ENCODE measurements at regions not wholly inside any gene's neighbourhood (a gene's known extent, or its start where the extent isn't known, plus 50 kb on each side); places are given as distances from the start of the nearest gene placed in this dataset.

GRCh38 chr20:60968853-60969720, 283.0 kb upstream of the CDH4 start:
- Histone ChIP-seq H3K79me2 (ENCODE audit: low read length) (no peaks in the 10 kb centered on the region), H3K36me3 (ENCODE audit: low read depth, low read length) (no peaks in the 10 kb centered on the region), H2AFZ (ENCODE audit: low read length) (no peak overlapping the region), H3K9ac (ENCODE audit: low read length) (no peak overlapping the region), H3K27me3 (ENCODE audit: low read length) (no peaks in the 10 kb centered on the region), H3K27ac (ENCODE audit: low read length) (no peak overlapping the region), H3K9me2 (replicated peaks; ENCODE audit: low read length) (no peaks in the 10 kb centered on the region), H3K9me3 (ENCODE audit: low read length) (0 out of 2 replicates have a peak, but pooled peaks cover 14% of the 10 kb centered on the region), H3K4me2 (ENCODE audit: low read length) (no peak overlapping the region), H3F3A (ENCODE audit: low read length, unreplicated experiment) (no peaks in the 10 kb centered on the region), H3K4me3 (ENCODE audit: low read length) (no peak overlapping the region), H3K4me1 (ENCODE audit: insufficient read depth, low read length) (no peaks in the 10 kb centered on the region), H4K20me1 (ENCODE audit: low read length) (no peaks in the 10 kb centered on the region)
- ChIA-PET POLR2A (ENCODE audit: unreplicated experiment) (no interaction called here), CTCF (no interaction called here)
- ATAC-seq: no peak
- intact Hi-C loops (cut with micrococcal nuclease): no loop called here
- TF ChIP-seq, protein P1, sequence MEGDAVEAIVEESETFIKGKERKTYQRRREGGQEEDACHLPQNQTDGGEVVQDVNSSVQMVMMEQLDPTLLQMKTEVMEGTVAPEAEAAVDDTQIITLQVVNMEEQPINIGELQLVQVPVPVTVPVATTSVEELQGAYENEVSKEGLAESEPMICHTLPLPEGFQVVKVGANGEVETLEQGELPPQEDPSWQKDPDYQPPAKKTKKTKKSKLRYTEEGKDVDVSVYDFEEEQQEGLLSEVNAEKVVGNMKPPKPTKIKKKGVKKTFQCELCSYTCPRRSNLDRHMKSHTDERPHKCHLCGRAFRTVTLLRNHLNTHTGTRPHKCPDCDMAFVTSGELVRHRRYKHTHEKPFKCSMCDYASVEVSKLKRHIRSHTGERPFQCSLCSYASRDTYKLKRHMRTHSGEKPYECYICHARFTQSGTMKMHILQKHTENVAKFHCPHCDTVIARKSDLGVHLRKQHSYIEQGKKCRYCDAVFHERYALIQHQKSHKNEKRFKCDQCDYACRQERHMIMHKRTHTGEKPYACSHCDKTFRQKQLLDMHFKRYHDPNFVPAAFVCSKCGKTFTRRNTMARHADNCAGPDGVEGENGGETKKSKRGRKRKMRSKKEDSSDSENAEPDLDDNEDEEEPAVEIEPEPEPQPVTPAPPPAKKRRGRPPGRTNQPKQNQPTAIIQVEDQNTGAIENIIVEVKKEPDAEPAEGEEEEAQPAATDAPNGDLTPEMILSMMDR (conservative IDR thresholded peaks at IDR 0.05; ENCODE audit: low read depth, low read length): no peak
- TF ChIP-seq EZH2 (IDR thresholded peaks at IDR 0.05; ENCODE audit: low read length, unreplicated experiment) (no peak), EZH2phosphoT487 (IDR thresholded peaks at IDR 0.05; ENCODE audit: borderline replicate concordance, low read length) (no peak)
- BruUV-seq (replicated peaks): no TSS peak
- DNase-seq: no peak

- Histone ChIP-seq H3K4me3 (ENCODE audit: low read length) (no peak overlapping the region), H3K27me3 (ENCODE audit: low read length) (no peaks in the 10 kb centered on the region), H3K36me3 (ENCODE audit: low read depth, low read length) (no peaks in the 10 kb centered on the region), H2AFZ (ENCODE audit: low read length) (no peak overlapping the region), H3K4me1 (ENCODE audit: insufficient read depth, low read length) (no peaks in the 10 kb centered on the region), H3K9me2 (replicated peaks; ENCODE audit: low read length) (no peaks in the 10 kb centered on the region), H3F3A (ENCODE audit: low read length, unreplicated experiment) (no peaks in the 10 kb centered on the region), H3K9ac (ENCODE audit: low read length) (no peak overlapping the region), H3K4me2 (ENCODE audit: low read length) (no peak overlapping the region), H3K9me3 (ENCODE audit: low read length) (0 out of 2 replicates have a peak, but pooled peaks cover 14% of the 10 kb centered on the region), H4K20me1 (ENCODE audit: low read length) (no peaks in the 10 kb centered on the region), H3K27ac (ENCODE audit: low read length) (no peak overlapping the region), H3K79me2 (ENCODE audit: low read length) (no peaks in the 10 kb centered on the region)
- DNase-seq: no peak
- POLR2A ChIA-PET (ENCODE audit: unreplicated experiment): no interaction called here
- CTCF ChIA-PET: no interaction called here
- intact Hi-C loops (cut with micrococcal nuclease): no loop called here
- ATAC-seq: no peak
- no TSS peak for BruUV-seq (replicated peaks)
- no peak for TF ChIP-seq EZH2 (IDR thresholded peaks at IDR 0.05; ENCODE audit: low read length, unreplicated experiment)
- no peak for TF ChIP-seq EZH2phosphoT487 (IDR thresholded peaks at IDR 0.05; ENCODE audit: borderline replicate concordance, low read length)
- TF ChIP-seq, protein P1 (conservative IDR thresholded peaks at IDR 0.05; ENCODE audit: low read depth, low read length): no peak
Measured at GRCh38 chr20:60970601-60971000, 281.5 kb upstream of the CDH4 start.

- Histone ChIP-seq H3K79me2 (ENCODE audit: low read length) (no peaks in the 10 kb centered on the region), H3K27ac (ENCODE audit: low read length) (no peak overlapping the region), H4K20me1 (ENCODE audit: low read length) (no peaks in the 10 kb centered on the region), H3K4me1 (ENCODE audit: insufficient read depth, low read length) (no peaks in the 10 kb centered on the region), H3K4me3 (ENCODE audit: low read length) (no peak overlapping the region), H3K27me3 (ENCODE audit: low read length) (no peaks in the 10 kb centered on the region), H2AFZ (ENCODE audit: low read length) (no peak overlapping the region), H3K36me3 (ENCODE audit: low read depth, low read length) (no peaks in the 10 kb centered on the region), H3K9me2 (replicated peaks; ENCODE audit: low read length) (no peaks in the 10 kb centered on the region), H3K4me2 (ENCODE audit: low read length) (no peak overlapping the region), H3F3A (ENCODE audit: low read length, unreplicated experiment) (no peaks in the 10 kb centered on the region), H3K9me3 (ENCODE audit: low read length) (0 out of 2 replicates have a peak, but pooled peaks cover 20% of the 10 kb centered on the region), H3K9ac (ENCODE audit: low read length) (no peak overlapping the region)
- ChIA-PET CTCF (no interaction called here), POLR2A (ENCODE audit: unreplicated experiment) (no interaction called here)
- no peak for DNase-seq
- BruUV-seq (replicated peaks): no TSS peak
- intact Hi-C loops (cut with micrococcal nuclease): no loop called here
- TF ChIP-seq EZH2 (IDR thresholded peaks at IDR 0.05; ENCODE audit: low read length, unreplicated experiment) (no peak), EZH2phosphoT487 (IDR thresholded peaks at IDR 0.05; ENCODE audit: borderline replicate concordance, low read length) (no peak)
- TF ChIP-seq, protein P1 (conservative IDR thresholded peaks at IDR 0.05; ENCODE audit: low read depth, low read length): no peak
- ATAC-seq: no peak
Measured at GRCh38 chr20:60974022-60974421, 278.0 kb upstream of the CDH4 start.
